Superior temporal gyrus (tissue), 1 donor: ENCODE measurements at regions not wholly inside any gene's neighbourhood (a gene's known extent, or its start where the extent isn't known, plus 50 kb on each side); places are given as distances from the start of the nearest gene placed in this dataset.
"Not testable (repeated sequence)": the region's sequence is repeated elsewhere in the genome, so short reads cannot be mapped to it uniquely, and the experiment has no call there.

Experiments
- DNase-seq: peaks from one replicate; pipeline ENCODE4 v3.0.0-alpha.2; 2016; ENCODE audit errors: extremely low spot score

DNA sequence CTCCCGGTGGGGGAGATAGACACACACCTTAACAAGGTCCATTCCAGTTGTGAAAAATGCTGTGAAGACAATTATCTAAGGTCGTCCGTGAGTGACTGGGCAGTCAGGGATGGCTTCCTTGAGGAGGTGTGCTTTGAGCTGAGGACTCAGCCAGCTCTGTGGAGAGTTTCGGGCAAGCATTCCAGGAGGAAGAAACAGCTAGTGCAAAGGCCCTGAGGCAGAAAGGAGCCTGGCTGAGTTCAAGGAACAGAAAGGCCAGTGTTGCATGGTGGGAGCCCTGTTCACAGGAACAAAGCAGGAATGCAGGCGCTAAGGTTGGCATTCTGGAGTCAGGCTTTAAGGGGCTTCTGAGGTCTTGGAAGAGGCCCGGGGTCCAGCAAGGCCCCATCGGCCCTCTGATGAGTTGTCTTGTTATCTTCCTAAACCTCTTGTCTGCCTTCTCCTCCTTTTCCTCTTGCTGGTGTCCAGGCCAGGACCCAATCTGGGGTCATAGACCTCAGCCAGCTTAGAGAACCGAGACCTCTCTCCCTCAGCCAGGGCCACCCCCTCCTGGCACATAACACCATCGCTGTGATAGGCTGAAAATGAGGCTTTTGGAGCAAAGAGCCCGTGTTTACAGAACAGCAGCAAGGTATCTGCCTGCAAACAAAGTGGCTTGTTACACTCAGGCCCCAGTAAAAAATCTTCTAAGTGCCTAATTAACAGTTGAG is 270.2 kb upstream of the MVB12B start:
- DNase-seq, result no peak

DNA sequence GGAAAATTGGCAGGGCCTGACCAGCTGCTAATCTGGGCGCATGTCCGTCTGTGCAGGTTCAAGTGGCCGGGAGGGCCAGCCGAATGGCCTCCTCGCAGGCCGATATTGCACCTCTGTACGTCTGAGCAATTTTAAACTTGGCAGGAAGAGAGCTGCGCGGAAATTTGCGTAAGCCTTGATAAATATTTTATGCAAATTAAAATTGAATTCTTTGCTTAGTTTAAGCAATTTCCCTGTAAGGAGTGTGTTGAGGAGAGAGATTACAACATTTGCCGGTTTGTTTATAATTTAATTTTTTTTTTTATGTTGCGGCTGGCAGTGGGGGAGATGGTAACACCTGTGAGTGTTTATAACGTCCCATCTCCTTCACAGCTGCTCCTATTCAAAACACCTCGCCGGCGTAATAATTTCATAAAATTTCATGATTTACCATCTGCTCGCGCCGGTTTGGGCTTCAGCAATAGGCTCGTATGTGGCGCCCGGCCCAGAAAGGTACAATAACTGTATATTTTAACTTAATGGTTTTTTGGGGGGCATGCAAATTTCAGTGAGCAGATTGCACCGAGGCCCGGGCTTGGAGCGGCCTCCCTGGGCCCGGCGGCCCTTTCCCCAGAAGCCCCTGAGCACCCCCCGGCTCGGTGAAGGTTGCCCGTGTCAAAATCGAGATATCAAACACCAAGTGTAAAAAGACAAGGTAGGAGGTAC is 269.4 kb upstream of the MVB12B start:
- DNase-seq, result no peak

DNA sequence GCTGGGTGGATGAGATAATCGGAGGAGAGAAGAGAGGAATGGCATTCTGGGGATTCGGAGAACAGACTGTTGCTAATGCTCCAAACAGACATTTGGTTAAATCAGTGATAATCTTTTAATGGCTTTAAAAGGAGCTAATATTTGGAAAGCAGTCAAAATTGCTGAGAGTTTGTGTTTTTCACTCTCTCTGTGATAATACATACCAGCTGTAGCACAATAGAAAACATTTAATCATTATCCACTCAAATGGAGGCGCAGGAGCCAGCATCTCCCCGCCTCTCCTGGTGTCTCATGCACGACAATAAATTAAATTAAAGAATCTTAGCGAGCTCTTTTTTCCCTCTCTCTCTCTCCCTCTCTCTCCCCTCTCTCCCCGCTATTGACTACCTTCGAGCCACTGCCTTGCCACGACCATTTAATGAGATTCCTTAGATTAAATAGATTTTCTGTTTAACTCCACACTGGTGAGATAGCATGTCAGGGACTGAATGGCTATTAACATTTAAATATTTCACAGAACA is 268.6 kb upstream of the MVB12B start:
- peak; percentile 13 for DNase-seq

DNA sequence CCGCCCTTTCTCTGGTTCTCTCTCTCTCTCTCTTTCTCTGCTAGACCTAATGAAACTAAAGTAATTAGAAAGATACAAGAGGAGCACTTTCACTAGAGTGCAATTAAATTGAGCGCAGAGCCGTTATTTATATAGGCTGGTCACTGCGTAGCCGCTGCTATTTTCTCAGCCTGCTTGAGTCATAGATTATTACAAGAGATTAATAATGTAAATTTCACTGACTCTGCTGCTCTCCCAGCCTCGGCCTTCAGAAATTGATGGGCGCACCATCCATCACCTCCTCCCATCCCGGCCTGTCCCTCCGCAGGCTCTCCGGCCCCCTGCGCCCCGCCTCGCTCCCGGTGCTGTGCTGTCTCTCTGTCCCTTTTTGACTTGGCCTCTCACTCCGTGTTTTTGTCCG is 268.0 kb upstream of the MVB12B start:
- DNase-seq, result no peak

DNA sequence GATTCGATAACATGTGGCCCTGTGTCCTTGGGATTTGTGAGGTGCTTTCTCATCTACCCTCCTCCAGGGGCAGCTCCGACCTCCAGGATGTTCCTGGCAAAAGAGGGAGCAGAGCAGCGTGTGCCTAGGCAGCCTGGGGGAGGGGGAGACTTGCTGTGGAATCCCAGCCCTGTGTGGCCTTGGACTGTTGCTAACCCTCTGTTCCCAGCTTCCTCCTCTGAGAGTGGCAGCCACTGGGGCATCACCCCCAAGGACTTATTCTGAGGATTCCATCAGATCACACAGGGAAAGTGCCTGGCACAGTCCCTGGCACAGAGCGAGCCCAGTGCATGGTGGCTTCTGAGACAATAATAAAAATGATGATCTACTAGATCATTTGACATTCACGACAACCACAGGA is 265.1 kb upstream of the MVB12B start:
- DNase-seq, result no peak

DNA sequence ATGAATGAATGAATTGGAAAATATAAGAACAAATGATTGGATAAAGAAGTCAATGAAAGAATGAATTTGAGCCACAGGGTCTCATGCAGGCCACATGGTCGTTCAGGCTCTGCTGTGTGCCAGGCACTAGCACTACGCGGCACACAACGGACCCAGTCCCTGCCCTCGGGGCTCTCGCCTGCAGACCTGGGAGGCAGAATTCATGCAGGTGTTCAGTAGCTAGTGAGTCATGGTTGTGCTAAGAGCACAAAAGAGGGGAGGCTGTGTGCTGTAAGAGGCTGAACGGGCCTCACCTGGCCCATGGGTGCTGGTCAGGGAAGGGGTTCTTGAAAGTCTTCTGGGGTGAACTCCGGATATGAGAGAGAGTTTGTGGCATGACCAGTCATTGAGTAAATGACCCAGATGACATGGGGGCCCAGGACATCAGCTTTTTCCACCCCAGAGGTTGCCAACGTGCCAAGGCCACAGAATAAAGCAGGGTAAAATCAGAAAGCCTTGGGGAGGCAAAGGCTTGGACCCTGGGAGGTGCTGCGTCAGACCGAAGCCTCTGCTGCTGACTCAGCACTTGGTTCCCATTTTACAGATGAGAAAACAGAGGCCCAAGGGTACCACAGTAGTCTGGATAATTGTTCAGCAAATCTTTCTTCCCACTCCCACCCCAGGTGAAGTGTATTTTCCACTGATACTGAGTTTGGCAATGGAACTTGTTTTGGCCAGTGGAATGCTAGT is 264.3 kb upstream of the MVB12B start:
- no peak for DNase-seq

DNA sequence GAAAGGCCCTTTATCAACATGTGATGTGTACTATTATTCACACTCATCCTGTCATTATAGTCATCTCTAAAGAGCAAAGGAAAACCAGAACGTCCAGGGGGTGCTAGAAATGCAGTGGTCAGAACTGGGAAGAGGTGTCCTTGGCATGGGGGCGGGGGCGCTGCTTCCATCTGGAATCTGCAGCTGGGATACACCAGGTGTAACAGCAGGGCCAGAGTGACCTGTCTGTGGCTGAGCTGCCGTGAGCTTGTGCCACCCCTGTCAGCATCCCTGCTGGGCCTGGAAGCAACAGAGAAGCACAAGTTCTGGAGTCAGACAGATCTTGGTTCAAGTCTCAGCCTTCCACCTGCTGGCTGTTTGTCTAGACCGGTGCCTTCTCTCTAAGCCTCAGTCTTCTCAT is 263.3 kb upstream of the MVB12B start:
- no peak for DNase-seq

DNA sequence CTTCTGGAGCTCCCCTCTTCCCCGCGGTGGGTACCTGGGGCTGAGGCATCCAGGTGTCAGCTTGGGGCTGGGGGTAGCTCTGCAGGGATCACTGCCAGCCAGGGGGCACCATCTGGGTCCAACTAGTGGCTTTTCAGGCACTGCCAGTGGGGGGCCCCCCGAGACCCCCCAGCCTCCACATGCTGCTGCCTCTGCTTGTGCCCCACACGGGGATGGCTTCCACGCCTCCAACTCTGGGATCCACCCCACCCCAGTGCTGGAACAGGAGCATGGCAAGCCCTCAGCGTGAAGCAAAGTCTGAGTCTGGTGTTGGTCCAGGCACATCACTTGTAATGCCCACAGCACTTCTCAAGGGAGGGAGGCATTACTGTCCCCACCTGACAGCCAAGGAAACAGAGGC is 260.5 kb upstream of the MVB12B start:
- no peak for DNase-seq

DNA sequence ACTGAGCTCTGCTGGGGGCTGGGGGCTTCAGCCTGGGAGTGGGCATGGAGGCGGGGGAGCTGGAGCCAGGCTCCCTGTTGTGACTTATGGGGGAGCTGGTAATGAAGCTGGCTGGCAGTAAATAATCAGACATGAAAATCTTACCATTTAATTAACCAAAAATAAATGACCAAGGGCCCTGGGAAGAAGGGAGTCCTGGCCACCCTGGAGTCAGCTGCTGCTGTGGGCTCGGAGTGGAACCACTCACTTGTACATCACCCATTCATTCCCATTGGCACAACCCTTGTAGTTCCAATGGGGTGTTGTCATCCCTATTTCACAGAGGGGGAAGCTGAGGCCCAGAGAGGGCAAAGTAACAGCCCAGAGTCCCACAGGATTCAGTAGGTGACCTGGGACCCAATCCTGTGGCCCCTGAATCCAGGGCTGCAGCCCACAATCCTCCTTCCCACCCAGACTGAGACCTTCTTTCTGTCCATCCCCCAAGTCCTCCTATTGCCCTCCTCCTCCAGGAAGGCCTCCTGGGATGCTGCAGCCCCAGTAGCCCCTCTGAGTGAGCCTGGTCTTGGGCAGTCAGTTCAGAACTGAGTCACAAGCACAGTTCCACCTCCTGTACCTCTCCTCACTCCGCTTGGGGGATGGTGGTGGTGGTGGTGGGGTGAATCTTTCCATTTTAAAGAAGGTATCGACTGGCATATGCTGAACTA is 259.4 kb upstream of the MVB12B start:
- no peak for DNase-seq

DNA sequence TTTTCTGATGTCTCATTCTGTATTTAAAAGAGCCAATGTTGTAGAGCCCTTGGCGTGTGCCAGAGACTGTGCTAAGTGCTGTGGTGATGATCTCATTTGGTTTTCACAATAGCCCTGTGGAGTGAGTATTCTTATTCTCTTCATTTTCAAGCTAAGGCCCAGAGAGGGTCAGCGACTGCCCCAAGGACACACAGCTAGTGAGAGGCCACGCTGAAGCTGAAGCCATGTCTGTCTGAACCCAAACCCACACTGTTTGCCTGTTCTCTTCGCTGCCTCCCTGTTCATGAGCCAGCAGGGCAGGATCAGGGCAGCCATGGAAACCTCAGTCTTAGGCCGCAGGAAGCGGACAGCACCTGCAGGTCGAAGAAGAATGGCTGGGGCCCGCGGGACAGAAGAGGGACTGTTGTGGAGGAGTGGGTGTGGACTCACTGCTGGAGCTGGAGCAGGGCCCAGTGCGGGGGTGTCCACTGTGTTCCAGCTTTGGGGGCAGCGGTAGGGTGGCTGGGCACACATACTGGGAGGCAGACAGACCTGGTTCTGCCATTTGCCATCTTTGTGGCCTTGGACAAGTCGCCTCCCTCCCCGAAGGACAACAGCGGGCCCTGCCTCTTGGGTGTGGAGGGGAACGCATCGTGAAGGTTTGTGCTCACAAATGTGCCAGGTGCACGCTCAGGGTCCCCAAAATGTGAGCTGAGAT is 257.9 kb upstream of the MVB12B start:
- DNase-seq, result no peak

DNA sequence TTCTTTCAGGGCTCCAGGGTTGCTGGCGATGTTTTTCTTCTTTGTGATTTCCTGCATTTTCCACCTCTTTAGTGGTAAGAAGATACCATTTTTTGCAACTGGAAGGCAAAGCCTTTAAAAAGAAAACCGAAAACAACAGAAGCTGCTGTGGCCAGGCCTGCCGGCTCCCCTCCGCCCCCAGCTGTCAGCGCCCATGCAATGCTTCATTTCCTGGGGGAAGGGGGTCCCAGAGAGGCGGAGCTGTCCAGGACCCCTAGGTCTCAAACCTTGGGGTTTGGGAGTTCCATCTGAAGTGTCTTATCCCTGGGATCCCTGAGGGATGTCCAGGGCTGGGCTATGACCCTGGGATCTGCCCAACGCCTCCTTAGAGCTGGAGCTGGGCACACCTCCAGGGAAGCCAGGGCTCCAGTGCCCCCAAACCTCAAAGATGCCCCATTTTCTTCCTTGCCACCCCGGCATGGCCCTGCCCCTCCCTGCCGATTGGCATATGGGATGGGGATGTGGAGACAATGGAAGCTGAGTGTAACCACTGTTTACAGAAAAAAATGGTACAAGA is 257.2 kb upstream of the MVB12B start:
- no peak for DNase-seq

DNA sequence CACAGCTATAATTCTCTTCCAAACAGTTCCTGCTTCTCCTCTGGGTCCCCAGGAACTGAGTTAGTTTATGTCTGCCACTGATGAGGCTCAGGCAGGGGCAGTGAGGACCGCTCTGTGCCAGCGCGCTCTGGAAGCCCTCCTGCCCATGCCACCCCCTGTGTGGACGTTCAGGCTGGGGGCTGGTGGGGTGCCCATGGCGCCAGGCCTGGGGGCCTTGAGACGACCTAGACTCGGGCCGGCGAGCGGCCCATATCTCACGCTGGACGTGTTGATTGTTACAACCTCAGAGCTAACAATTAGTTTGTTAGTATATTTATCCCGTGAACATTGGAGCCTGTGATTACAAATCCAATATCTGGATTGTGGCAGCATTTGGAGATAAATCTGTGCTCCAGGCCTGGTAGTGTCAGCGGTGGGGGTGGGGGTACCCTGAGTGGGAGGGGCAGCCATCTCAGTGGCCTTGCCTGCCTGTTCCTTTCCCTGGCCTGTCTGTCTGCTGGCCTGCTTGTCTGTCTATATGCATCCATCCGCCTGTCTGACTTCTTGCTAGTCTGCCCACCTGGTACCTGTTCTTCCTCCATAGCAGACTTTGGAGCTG is 256.5 kb upstream of the MVB12B start:
- no peak for DNase-seq

DNA sequence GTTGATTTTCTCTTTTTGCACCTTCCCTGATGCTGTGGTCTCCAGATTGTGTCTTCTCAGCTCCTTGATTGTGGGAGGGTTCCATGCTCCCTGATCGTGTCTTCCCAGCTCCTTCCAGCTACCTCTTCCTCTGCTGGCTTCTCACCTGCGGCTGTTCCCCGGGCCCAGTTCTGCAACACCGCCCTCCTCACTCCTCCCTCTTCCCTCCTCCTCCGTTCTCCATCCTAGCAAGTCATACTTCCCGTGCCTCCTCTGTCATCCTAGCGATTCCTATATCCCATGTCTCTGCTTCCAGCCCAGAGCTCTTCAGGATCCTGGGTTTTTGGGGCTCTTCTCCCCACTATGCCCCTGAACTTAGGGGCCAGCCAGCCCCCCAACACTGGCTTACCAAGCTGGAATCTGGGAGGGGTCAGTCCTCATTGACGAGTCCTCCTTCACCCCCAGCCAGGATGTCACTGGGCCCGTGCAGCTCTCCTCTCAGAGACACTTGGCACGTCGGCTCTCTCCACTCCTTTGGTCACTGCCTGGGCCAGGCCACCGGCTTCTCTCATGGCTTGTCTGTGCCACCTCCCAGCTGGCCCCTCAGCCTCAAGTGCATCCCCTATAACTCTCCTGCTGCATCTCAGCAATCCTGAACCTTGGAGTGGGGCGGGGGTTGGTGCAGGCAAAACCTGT is 255.4 kb upstream of the MVB12B start:
- no peak for DNase-seq

DNA sequence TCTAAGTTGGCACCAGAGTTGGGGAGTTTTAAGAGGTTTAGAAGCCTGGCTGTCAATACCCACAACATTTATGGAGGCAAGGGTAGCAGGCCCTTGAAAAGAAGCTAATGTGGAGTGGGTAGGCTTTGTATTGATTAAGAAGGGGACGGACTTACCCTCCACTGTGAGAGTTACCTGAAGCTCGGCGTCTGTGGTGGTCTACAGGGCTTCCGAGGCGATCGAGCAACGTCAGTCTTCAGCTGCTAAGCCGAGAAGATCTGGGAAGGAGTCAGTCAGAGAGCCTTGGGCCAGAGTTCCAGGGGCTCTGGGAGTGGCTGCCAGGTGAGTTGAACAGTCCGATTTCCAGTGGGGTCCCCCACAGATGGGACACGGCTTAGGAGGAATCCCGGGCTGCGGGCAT is 249.0 kb upstream of the MVB12B start:
- DNase-seq, result not testable (repeated sequence)

DNA sequence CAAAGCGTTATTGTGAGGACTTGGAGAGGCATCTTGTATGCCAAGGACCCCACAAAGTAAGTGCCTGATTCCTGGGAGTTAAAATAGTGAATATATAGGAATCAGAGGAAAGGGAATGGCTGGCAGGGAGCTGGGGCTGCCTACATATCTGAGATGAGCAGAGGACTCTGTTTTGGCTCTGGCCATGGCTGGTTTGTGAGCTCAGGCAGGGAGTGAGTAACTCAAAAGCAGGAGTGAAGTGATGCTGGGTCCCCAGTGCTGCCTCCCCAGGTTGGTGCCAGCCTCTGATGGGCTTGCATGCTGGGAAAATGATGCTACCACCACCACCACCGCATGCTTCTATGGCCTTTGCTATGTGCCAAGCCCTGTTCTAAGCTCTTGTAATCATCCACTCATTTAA is 246.0 kb upstream of the MVB12B start:
- no peak for DNase-seq

DNA sequence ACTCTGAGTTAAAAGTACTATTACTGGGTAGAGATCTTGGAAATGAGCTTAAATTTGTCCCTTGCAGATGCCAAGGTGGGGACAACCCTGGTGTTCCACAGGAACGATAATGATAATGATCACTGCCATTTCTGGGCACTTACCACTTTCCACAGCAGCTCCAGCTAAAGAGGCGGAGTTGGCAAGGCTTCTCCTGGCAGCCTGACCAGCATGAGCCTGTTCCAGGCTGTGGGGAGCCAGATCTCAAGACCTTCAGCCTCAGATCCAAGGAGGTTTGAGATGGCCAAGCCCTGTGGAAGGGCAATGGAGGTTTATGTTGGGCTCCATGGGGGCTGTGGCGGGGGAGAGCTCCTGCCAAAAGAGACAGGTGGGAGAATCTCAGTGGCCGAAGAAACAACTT is 244.9 kb upstream of the MVB12B start:
- DNase-seq, result no peak

DNA sequence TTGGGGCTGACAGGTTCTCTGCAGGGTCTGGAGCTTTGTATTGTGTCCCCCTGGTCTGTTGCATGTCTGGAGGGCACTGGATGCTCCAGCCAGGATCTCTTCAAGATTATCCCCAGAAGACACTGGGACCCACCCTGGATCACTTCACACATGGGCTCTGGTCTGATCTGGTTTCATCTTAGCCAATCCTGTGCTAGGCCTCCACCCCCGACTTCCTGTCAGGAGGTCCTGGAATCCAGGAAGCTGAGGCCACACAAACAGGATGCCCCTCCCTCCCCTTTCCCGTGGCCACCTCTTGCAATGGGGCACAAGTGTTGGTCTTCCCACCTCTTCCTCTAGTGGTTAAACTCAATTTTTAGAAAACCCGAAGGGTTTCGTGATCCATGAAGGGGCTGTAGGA is 242.6 kb upstream of the MVB12B start:
- DNase-seq, result no peak

DNA sequence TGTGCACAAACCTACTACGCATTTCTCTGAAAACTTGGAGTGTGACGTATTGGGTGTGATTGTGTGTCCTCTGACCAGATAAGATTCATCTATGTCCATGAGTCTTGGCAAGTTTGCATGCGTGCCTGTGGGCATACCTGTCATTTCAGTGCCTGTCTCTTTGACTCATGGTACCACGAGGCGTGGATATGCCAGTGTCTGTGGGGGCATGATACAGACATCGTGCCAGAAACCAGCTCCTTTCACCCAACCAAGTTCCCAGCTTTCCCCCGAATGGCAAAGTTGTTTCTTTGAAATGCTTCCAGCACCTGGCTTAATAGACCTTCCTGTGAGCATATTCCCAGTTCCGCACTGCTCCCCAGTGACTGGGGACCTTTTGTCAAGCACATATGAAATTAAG is 241.9 kb upstream of the MVB12B start:
- DNase-seq, result no peak

DNA sequence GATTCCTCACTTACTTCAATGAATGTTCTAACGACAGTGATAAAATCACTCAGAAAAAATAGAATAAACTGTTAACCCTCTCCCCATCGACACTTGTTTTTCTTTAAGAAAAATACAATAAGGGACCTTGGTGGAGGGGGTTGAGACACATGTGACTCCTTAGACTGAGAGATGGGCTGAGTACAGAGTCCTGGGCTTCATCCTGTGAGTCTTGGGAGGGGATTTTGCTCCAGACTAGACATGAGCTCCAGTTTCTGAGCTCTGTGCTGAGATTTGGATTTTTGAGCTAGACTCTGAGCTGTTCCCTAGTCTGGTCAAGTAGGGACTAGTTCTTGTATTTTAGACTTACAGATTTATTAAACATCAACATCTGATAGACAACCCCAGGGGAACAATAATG is 241.5 kb upstream of the MVB12B start:
- DNase-seq, result no peak

DNA sequence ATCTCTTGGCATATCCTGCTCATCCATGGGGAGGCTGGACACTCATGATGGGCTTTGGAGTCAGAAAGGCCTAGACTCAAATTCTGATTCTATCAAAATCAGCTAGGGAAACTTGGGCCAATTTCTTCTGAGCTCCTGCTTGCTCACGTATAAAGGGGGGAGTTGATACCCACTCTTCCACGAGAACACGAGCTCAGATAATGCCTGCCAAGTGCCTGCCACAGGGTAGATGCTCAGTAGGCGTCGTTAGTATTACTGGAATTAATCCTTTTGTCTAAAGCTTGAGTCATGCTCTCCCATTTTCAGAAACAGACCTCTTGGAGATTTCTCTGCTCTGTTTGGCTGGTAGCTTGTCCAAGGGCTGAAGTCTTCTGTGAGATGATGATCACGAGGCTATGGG is 238.3 kb upstream of the MVB12B start:
- no peak for DNase-seq
